Keratinocyte (primary cell): ENCODE measurements at regions not wholly inside any gene's neighbourhood (a gene's known extent, or its start where the extent isn't known, plus 50 kb on each side); places are given as distances from the start of the nearest gene placed in this dataset.

Experiments
- EZH2 ChIP-seq: IDR thresholded peaks from one replicate; pipeline ENCODE4 v1.6.1; 2012; ENCODE audit warnings: inconsistent platforms, mild to moderate bottlenecking, low read length, moderate library complexity
- TF ChIP-seq, protein P1 (sequence below), 3 experiments: IDR thresholded peaks in 1 of 3; conservative IDR thresholded peaks in 1 of 3; optimal IDR thresholded peaks in 1 of 3; 2 replicates in 2 of 3; 3 replicates in 1 of 3; pipeline versions ENCODE3 to v1.5.1; 2011; ENCODE audit warnings: low read length in 3 of 3, mild to moderate bottlenecking in 3 of 3, moderate library complexity in 2 of 3, control low read depth in 1 of 3, inconsistent platforms in 1 of 3; ENCODE audit not compliant: insufficient read depth in 2 of 3; ENCODE audit errors: extremely low read depth in 1 of 3

DNA sequence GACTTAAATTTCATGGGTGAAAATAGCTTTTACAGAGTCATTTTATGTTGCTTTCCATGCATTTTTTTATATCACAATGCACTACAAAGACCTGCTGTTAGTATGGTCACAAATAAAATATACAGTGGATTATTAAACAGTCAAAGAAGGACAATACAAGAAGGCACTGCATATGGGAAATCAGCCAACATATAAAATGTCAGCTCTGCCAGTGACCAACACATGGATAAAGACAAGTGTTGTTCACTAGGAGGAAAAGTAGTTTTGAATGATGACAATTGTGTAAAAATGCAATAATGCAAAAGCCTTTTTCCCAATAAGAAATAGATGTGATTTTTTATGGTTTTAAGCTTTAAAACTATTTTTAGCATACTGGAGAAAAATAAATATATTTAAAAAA lies 425.3 kb upstream of the CBLB start:
- TF ChIP-seq, protein P1, sequence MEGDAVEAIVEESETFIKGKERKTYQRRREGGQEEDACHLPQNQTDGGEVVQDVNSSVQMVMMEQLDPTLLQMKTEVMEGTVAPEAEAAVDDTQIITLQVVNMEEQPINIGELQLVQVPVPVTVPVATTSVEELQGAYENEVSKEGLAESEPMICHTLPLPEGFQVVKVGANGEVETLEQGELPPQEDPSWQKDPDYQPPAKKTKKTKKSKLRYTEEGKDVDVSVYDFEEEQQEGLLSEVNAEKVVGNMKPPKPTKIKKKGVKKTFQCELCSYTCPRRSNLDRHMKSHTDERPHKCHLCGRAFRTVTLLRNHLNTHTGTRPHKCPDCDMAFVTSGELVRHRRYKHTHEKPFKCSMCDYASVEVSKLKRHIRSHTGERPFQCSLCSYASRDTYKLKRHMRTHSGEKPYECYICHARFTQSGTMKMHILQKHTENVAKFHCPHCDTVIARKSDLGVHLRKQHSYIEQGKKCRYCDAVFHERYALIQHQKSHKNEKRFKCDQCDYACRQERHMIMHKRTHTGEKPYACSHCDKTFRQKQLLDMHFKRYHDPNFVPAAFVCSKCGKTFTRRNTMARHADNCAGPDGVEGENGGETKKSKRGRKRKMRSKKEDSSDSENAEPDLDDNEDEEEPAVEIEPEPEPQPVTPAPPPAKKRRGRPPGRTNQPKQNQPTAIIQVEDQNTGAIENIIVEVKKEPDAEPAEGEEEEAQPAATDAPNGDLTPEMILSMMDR (optimal IDR thresholded peaks at IDR 0.05 in 1 of 3, IDR thresholded peaks at IDR 0.05 in 1 of 3, conservative IDR thresholded peaks at IDR 0.05 in 1 of 3; ENCODE audit: extremely low read depth in 1 of 3, insufficient read depth in 2 of 3, low read length in 3 of 3), result no peak
- no peak for TF ChIP-seq EZH2
